ENCODE measurements at regions not wholly inside any gene's neighbourhood (a gene's known extent, or its start where the extent isn't known, plus 50 kb on each side); places are given as distances from the start of the nearest gene placed in this dataset.

- TF ChIP-seq CTCF (IDR thresholded peaks at IDR 0.05; ENCODE audit: low read depth, low read length, missing control alignments) = no peak
- in situ Hi-C loops (cut with HindIII; ENCODE audit: low sequenced_read_pairs) = no loop called here
- no peak for DNase-seq (ENCODE audit: low read depth)
- no peak overlapping the region for H3K4me3 ChIP-seq (ENCODE audit: low read depth, low read length)
Observed at GRCh38 chr2:189291460-189291859, 111.9 kb upstream of the COL5A2 start.

GRCh38 chr2:189293164-189293563 is 113.6 kb upstream of the COL5A2 start:
- no peak for TF ChIP-seq CTCF (IDR thresholded peaks at IDR 0.05; ENCODE audit: low read depth, low read length, missing control alignments)
- no peak for DNase-seq (ENCODE audit: low read depth)
- in situ Hi-C loops (cut with HindIII; ENCODE audit: low sequenced_read_pairs) = no loop called here

GRCh38 chr2:189297446-189297845 is 117.9 kb upstream of the COL5A2 start:
- no peak for TF ChIP-seq CTCF (IDR thresholded peaks at IDR 0.05; ENCODE audit: low read depth, low read length, missing control alignments)
- in situ Hi-C loops (cut with HindIII; ENCODE audit: low sequenced_read_pairs) = no loop called here
- H3K4me3 ChIP-seq (ENCODE audit: low read depth, low read length) = no peak overlapping the region
- DNase-seq (ENCODE audit: low read depth) = peak; percentile 92

More at GRCh38 chr2:189293164-189293563, 113.6 kb upstream of the COL5A2 start:
- H3K4me3 ChIP-seq (ENCODE audit: low read depth, low read length) = no peak overlapping the region

GRCh38 chr2:189298038-189298437 is 118.5 kb upstream of the COL5A2 start:
- no peak overlapping the region for H3K4me3 ChIP-seq (ENCODE audit: low read depth, low read length)
- in situ Hi-C loops (cut with HindIII; ENCODE audit: low sequenced_read_pairs) = no loop called here
- TF ChIP-seq CTCF (IDR thresholded peaks at IDR 0.05; ENCODE audit: low read depth, low read length, missing control alignments) = no peak
- no peak for DNase-seq (ENCODE audit: low read depth)

- no peak overlapping the region for H3K4me3 ChIP-seq (ENCODE audit: low read depth, low read length)
- no peak for DNase-seq (ENCODE audit: low read depth)
- TF ChIP-seq CTCF (IDR thresholded peaks at IDR 0.05; ENCODE audit: low read depth, low read length, missing control alignments) = no peak
- in situ Hi-C loops (cut with HindIII; ENCODE audit: low sequenced_read_pairs) = no loop called here
Observed at GRCh38 chr2:189298481-189298880, 118.9 kb upstream of the COL5A2 start.

- in situ Hi-C loops (cut with HindIII; ENCODE audit: low sequenced_read_pairs) = no loop called here
- DNase-seq (ENCODE audit: low read depth) = no peak
- no peak overlapping the region for H3K4me3 ChIP-seq (ENCODE audit: low read depth, low read length)
- no peak for TF ChIP-seq CTCF (IDR thresholded peaks at IDR 0.05; ENCODE audit: low read depth, low read length, missing control alignments)
Observed at GRCh38 chr2:189299974-189300373, 120.4 kb upstream of the COL5A2 start.

GRCh38 chr2:189300916-189301315 is 121.4 kb upstream of the COL5A2 start:
- in situ Hi-C loops (cut with HindIII; ENCODE audit: low sequenced_read_pairs) = no loop called here
- no peak for DNase-seq (ENCODE audit: low read depth)
- no peak overlapping the region for H3K4me3 ChIP-seq (ENCODE audit: low read depth, low read length)
- no peak for TF ChIP-seq CTCF (IDR thresholded peaks at IDR 0.05; ENCODE audit: low read depth, low read length, missing control alignments)
